Lung (tissue), 11 donors: ENCODE measurements at regions not wholly inside any gene's neighbourhood (a gene's known extent, or its start where the extent isn't known, plus 50 kb on each side); places are given as distances from the start of the nearest gene placed in this dataset.

Source experiments
- ATAC-seq: fragments of 200-7000 bp; cut with Tn5 transposase; one replicate; pipeline ENCODE4 v1.9.1; 2020; ENCODE audit warnings: moderate number of reproducible peaks; ENCODE audit not compliant: insufficient read depth, low FRiP score
- DNase-seq, 3 donors: peaks; one replicate each; pipeline ENCODE4 v3.0.0-alpha.2; 2013 to 2017
- H3K27ac ChIP-seq, 2 donors: one replicate each; pipeline ENCODE4 v1.5.1; 2013; ENCODE audit warnings: mild to moderate bottlenecking in 2 of 2, moderate library complexity in 2 of 2, control low read depth in 1 of 2, inconsistent platforms in 1 of 2, low read depth in 1 of 2, low read length in 1 of 2
- H3K27me3 ChIP-seq, 3 donors: one replicate each; pipeline ENCODE4 v1.5.1; 2013; ENCODE audit warnings: low read length in 2 of 3; ENCODE audit not compliant: control insufficient read depth in 3 of 3, insufficient read depth in 3 of 3
- H3K36me3 ChIP-seq, 4 donors: one replicate each; pipeline ENCODE4 v1.5.1; 2013; ENCODE audit warnings: low read length in 4 of 4, mild to moderate bottlenecking in 1 of 4, moderate library complexity in 1 of 4; ENCODE audit not compliant: control insufficient read depth in 4 of 4, insufficient read depth in 4 of 4
- H3K4me1 ChIP-seq, 5 donors: one replicate each; pipeline ENCODE4 v1.5.1; 2013; ENCODE audit warnings: low read length in 5 of 5, mild to moderate bottlenecking in 2 of 5, moderate library complexity in 1 of 5; ENCODE audit not compliant: control insufficient read depth in 5 of 5, insufficient read depth in 5 of 5
- H3K4me3 ChIP-seq: one replicate; pipeline ENCODE4 v1.5.1; 2013; ENCODE audit warnings: mild to moderate bottlenecking, control low read depth, moderate library complexity
- H3K9ac ChIP-seq, 2 donors: one replicate each; pipeline ENCODE4 v1.5.1; 2013; ENCODE audit warnings: low read length in 2 of 2, control low read depth in 1 of 2; ENCODE audit not compliant: insufficient read depth in 1 of 2
- H3K9me3 ChIP-seq, 4 donors: one replicate each; pipeline ENCODE4 v1.5.1; 2013; ENCODE audit warnings: low read length in 3 of 4, mild to moderate bottlenecking in 1 of 4, moderate library complexity in 1 of 4; ENCODE audit not compliant: control insufficient read depth in 4 of 4, insufficient read depth in 3 of 4
- CTCF ChIP-seq: IDR thresholded peaks from 2 replicates; pipeline ENCODE4 v1.5.1; 2012; ENCODE audit warnings: mild to moderate bottlenecking; ENCODE audit errors: control extremely low read depth, extremely low read depth
- WGBS, 2 donors: extraction: QIAGEN DNeasy Blood & Tissue Kit; methylation state at CpG; one replicate each; pipeline ENCODE4 v1.1.7; 2013; 5-methylcytosine and 5-hydroxymethylcytosine counted together
- donor health status: control.
- donor health status: control.
- donor health status: Bipolar disorder and iron deficiency.
- donor health status: healthy.
- donor health status: DM: yes; HTN: yes; CAD: no.

- H3K4me3 ChIP-seq, result no peak overlapping the region
- ATAC-seq, result no peak
- H3K4me1 ChIP-seq, result no peaks in the 10 kb centered on the region
- no peaks in the 10 kb centered on the region for H3K27me3 ChIP-seq
- TF ChIP-seq CTCF, result no peak
- WGBS, 2 donors, result 47 to 50% methylated on average over 2 of the region's 2 CpGs
- no peaks in the 10 kb centered on the region for H3K9me3 ChIP-seq
- H3K9ac ChIP-seq, result no peak overlapping the region
- DNase-seq, result no peak
- no peaks in the 10 kb centered on the region for H3K36me3 ChIP-seq
- no peak overlapping the region for H3K27ac ChIP-seq
These were observed 181.3 kb upstream of the AGAP1 start for GRCh38 chr2:235312571-235312970.

- no peak for TF ChIP-seq CTCF
- Histone ChIP-seq H3K27me3 (no peaks in the 10 kb centered on the region), H3K36me3 (no peaks in the 10 kb centered on the region), H3K4me1 (no peaks in the 10 kb centered on the region), H3K9me3 (no peaks in the 10 kb centered on the region), H3K4me3 (no peak overlapping the region), H3K9ac (no peak overlapping the region), H3K27ac (no peak overlapping the region)
- DNase-seq, result peak; percentile 22 to 48 (median 35)
- WGBS, 2 donors, result 72 to 78% methylated on average over 11 of the region's 11 CpGs
- ATAC-seq, result no peak
These were observed 179.4 kb upstream of the AGAP1 start for GRCh38 chr2:235314371-235314930.

GRCh38 chr2:235319095-235319494 is 174.7 kb upstream of the AGAP1 start:
- H3K9ac ChIP-seq, result no peak overlapping the region
- H3K36me3 ChIP-seq, result no peaks in the 10 kb centered on the region
- no peaks in the 10 kb centered on the region for H3K9me3 ChIP-seq
- H3K27me3 ChIP-seq, result no peaks in the 10 kb centered on the region
- no peak for ATAC-seq
- no peak for TF ChIP-seq CTCF
- no peak overlapping the region for H3K4me3 ChIP-seq
- H3K4me1 ChIP-seq, result peaks cover 0 to under 1% (median 0%) of the 10 kb centered on the region in 5 donors
- H3K27ac ChIP-seq, result no peak overlapping the region
- 69 to 72% methylated on average over 4 of the region's 4 CpGs for WGBS, 2 donors
- DNase-seq, result peak in 1 of 3 donors; percentile 27

- no peak overlapping the region for H3K4me3 ChIP-seq
These were observed 173.5 kb upstream of the AGAP1 start for GRCh38 chr2:235320326-235320725.

More at GRCh38 chr2:235320326-235320725, 173.5 kb upstream of the AGAP1 start:
- DNase-seq, result no peak
- no peak for ATAC-seq
- no peak for TF ChIP-seq CTCF
- Histone ChIP-seq H3K9ac (no peak overlapping the region), H3K36me3 (no peaks in the 10 kb centered on the region), H3K27ac (no peak overlapping the region), H3K27me3 (no peaks in the 10 kb centered on the region), H3K4me1 (peaks cover 0 to 5% (median 0%) of the 10 kb centered on the region in 5 donors), H3K9me3 (no peaks in the 10 kb centered on the region)
- 89 to 92% methylated on average over 9 of the region's 9 CpGs for WGBS, 2 donors
